ENCODE measurements at regions not wholly inside any gene's neighbourhood (a gene's known extent, or its start where the extent isn't known, plus 50 kb on each side); places are given as distances from the start of the nearest gene placed in this dataset.

- DNase-seq (ENCODE audit: low read depth in 2 of 2), result no peak
These were observed 135.6 kb upstream of the SMAD1 start for GRCh38 chr4:145346081-145346480.

GRCh38 chr4:145345401-145345800 lies 136.3 kb upstream of the SMAD1 start:
- no peak for DNase-seq (ENCODE audit: low read depth in 2 of 2)

GRCh38 chr4:145341381-145341780 lies 140.3 kb upstream of the SMAD1 start:
- no peak for DNase-seq (ENCODE audit: low read depth in 2 of 2)

DNA sequence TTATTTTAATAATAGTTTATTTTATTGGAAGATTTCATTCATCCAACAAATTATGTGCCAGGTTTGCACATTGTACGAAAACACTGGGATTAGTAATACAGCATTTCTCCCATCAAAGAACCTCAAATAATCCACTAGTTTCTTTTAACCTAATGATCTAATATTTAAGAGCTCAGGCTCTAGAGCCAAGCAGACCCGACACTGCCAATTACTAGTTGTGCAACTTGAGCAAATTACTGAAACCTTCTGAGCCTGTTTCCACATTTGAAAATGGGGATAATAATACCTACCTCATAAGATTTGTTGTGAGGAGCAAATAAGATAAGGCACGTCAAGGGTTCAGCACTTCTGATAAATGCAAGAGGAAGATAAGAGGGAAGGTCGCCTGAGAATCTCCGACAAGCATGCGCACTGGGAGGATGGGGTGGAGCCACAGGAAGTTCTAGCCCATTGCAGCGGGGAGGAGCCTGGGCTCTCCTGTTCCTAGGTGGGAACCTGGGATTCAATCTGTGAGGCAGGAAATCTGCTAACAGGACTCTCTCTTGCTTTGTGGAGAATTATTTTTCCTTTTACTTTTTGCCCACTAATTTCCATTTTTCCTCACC lies 141.5 kb upstream of the SMAD1 start:
- no peak for DNase-seq (ENCODE audit: low read depth in 2 of 2)

GRCh38 chr4:145339075-145339725 lies 142.5 kb upstream of the SMAD1 start:
- DNase-seq (ENCODE audit: low read depth in 2 of 2), result no peak

- DNase-seq (ENCODE audit: low read depth in 2 of 2), result no peak
These were observed 143.1 kb upstream of the SMAD1 start for GRCh38 chr4:145338568-145338967.

DNA sequence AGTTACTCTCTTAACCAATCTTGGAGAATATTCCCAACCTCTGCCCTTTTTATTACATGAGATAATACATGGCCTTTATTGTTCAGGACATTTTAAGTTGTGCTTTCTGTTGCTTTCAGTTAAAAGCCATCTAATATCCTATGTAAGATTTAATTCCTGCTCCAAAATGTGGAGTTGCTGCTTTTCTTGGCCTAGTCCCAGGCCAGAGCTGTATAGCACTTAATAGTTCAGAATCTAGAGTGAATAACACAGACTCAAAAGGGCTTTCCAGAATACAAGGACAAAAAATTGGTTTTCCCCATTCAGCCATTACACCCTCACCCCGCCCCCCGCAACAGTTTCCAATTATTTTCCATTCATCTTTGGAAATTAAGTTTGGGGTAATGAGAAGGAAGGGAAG lies 144.3 kb upstream of the SMAD1 start:
- no peak for DNase-seq (ENCODE audit: low read depth in 2 of 2)

DNA sequence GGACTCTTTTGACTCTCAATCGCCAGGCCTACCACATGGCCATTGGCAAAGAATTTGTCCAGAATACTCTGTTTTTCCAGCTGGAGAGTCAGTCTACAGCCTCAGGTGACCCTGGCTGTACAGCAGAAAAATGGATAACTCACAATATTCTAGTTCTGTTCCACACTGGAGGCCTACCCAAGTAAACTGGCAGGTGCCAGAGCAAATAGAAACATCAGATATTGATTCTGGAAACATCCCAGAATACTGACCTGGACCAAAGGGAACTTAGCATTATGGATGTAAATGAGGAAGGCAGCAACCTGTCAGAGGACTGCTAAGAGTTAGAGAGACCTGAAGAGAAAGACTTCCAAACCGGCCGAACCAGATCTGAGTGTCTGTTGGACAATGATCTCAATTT lies 147.9 kb upstream of the SMAD1 start:
- no peak for DNase-seq (ENCODE audit: low read depth in 2 of 2)

DNA sequence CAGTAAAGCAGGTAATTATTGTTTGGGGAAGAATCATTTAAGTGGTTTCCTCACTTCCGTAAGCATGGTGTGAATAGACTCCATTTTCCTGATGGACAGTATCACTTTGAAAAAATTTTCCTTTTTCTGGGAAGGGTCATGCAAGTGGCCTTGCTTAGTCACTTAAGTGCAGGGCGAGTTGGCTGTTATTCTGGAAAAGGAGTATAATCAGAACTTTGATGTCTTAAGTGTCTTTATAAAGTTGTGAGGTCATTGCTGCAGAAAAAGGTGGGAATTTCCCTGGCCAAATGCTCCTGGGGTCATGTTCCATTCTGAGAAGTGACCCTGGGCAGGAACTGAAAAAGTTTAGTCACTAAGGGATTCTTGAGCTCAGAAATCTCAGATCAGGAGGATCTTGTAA lies 146.1 kb upstream of the OTUD4 start:
- no peak for DNase-seq (ENCODE audit: low read depth in 2 of 2)

GRCh38 chr4:145324161-145324560 lies 143.8 kb upstream of the OTUD4 start:
- DNase-seq (ENCODE audit: low read depth in 2 of 2), result no peak

DNA sequence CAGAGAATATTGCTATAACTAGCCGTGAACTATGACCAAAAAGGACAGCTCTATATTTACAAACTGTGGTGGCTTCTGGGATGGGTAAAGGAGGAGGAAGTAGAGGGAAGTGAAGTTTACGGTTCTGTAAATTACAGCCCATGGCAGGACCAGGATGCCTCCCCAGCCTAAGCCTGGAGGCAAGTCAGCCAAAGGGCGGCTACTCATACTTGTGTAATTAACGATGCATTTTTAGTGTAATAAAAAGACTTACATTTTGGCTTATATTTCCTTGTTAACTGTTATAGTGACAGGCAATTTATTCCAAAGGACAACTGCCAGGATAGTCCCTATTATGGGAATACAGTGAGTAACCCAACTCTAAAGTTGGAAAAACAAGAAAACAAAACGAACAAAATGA lies 139.9 kb upstream of the OTUD4 start:
- no peak for DNase-seq (ENCODE audit: low read depth in 2 of 2)

GRCh38 chr4:145319751-145320150 lies 139.4 kb upstream of the OTUD4 start:
- no peak for DNase-seq (ENCODE audit: low read depth in 2 of 2)

- no peak for DNase-seq (ENCODE audit: low read depth in 2 of 2)
These were observed 136.6 kb upstream of the OTUD4 start for GRCh38 chr4:145316897-145317574.

- no peak for DNase-seq (ENCODE audit: low read depth in 2 of 2)
These were observed 135.4 kb upstream of the OTUD4 start for GRCh38 chr4:145315811-145316225.

DNA sequence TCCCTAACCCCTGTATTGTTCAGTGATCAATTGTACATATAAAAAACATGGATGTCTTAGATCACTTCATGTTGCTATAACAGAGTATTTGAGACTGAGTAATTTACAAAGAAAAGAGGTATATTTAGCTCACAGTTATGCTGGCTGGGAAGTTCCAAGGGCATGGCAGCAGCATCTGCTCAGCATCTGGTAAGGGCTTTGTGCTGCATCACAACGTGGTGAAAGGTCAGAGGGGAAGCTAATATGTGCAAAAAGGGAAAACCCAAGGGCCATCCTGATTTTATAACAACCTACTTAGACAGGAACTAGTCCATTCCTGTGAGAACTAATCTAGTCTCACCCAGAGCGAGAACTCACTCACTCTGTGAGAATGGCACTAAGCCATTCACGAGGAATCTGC lies 128.2 kb upstream of the OTUD4 start:
- no peak for DNase-seq (ENCODE audit: low read depth in 2 of 2)

GRCh38 chr4:145307763-145308430 lies 127.5 kb upstream of the OTUD4 start:
- DNase-seq (ENCODE audit: low read depth in 2 of 2), result no peak

DNA sequence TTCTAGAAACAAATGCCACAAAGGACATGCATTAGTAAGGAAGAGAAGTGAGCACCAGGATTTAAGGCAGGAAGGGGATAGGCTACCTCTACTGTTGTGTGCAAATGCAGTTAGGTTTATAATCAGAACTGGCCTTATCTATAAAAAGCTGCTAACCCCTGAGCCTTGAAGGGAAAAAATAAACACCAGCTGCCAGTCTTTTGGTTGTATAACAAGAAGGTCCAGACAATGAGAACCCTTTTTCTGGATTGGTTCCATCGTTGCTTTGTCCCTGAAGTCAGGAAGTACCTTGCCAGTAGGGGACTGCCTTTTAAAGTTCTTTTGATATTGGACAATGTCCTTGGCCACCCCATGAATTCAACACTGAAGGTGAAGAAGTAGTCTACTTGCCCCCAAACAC lies 126.7 kb upstream of the OTUD4 start:
- DNase-seq (ENCODE audit: low read depth in 2 of 2), result no peak

DNA sequence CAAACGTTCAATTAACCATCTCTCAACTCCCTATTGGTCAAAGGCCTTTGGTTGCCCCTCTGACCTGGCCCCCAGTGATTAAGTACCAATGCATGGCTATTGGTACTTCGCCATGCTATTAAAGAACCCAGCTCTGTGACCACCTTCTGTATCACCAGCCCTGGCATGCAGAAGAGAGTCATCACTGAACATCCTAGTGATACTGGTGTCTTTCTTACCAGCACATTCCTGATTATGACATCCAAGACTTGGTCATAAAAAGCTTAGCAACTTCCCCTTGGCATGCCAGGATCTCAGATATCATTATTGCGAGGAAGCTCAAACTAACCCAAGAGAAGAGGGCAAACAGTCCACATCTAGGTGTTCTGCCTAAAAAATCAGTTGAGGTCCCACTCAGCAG lies 122.3 kb upstream of the OTUD4 start:
- DNase-seq (ENCODE audit: low read depth in 2 of 2), result no peak

GRCh38 chr4:145301386-145302080 lies 121.1 kb upstream of the OTUD4 start:
- DNase-seq (ENCODE audit: low read depth in 2 of 2), result no peak

DNA sequence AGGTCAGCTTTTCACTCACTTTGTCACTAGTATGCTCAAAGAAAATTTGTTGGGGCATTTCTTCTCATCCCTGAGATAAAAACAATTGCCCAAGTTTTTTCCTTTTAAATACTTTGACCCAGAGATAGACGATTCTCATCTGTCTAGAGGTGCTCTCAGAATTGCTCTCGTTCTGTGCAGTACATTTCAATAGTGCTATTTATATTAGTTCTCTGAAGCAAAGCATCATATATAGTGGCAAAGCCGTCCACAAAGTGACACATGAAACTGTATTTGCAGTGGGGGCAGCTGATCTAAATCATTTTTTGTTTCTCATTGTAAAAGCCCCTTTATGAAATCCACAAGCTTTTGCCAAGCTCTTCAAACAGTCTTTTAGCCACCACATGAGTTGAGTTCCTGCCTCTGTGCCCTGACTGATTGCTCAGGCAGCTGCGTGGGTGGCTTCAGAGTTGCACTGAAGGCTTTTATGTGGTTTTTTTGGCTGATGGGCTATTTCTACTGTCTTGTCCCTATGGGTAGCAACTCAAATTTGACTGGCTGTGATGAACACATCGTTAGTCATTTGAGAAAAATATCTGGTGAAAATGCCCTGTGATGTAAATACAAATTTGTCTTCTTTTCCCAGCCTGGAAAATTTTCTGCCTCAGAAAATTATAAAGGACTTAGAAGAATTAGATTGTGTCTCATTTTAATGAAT lies 119.1 kb upstream of the OTUD4 start:
- DNase-seq (ENCODE audit: low read depth in 2 of 2), result peak in 1 of 2 donors; percentile 10

DNA sequence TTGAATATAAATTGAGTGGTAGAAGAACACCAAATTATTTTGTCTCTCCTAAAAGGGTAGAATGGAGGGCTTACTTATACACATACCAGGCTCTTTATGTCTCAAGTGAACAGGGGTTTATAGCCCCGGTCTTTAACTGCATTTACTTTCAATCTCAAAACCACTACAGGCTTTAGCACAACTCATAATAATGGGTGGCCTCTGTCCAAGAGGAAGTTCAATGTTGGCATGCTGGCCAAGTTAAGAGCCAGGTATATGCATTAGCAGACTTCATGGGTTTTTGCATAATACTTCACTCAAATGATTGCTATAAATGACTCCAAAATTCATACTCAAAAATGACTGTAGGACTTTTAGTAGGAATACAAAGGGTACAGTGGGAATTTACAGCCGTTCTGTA lies 118.5 kb upstream of the OTUD4 start:
- DNase-seq (ENCODE audit: low read depth in 2 of 2), result no peak

GRCh38 chr4:145297556-145297955 lies 117.2 kb upstream of the OTUD4 start:
- no peak for DNase-seq (ENCODE audit: low read depth in 2 of 2)
